Fibroblast of mammary gland (primary cell): ENCODE measurements at regions not wholly inside any gene's neighbourhood (a gene's known extent, or its start where the extent isn't known, plus 50 kb on each side); places are given as distances from the start of the nearest gene placed in this dataset.

ENCODE experiments used
- DNase-seq: peaks from one replicate; pipeline ENCODE4 v3.0.0-alpha.2; 2010; ENCODE audit warnings: low read depth
- H3K4me3 ChIP-seq: 2 replicates; pipeline ENCODE4 v1.5.1; 2011; ENCODE audit warnings: low read depth, mild to moderate bottlenecking, low read length, moderate library complexity; ENCODE audit not compliant: control insufficient read depth
- TF ChIP-seq, protein P1 (sequence below): conservative IDR thresholded peaks from 2 replicates; pipeline ENCODE4 v1.5.1; 2011; ENCODE audit warnings: low read depth, low read length, inconsistent platforms; ENCODE audit not compliant: control insufficient read depth, insufficient read depth

DNA sequence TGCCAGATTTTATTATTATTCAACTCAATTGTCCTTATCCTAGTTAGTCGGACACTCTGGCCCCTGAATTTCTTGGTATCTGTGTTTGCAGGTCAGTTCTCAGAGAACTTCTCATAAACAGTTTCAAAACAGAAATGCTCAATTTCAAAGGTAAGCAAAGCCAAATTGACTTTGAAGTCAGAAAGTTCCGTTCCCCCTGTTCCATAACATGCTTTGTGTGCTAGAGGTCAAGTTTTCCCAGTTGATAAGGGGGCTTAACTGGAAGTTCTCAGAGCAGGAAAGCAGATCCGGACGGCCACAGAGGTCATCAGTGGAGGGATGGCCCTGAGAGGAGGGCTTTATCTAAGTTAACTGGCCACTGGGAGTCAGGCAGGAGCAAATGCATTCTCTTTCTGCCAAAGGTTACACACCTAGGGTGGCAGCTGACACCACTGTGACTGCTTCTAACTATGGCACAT, 417.2 kb downstream of the COG6 start:
- DNase-seq, result no peak
- TF ChIP-seq, protein P1, sequence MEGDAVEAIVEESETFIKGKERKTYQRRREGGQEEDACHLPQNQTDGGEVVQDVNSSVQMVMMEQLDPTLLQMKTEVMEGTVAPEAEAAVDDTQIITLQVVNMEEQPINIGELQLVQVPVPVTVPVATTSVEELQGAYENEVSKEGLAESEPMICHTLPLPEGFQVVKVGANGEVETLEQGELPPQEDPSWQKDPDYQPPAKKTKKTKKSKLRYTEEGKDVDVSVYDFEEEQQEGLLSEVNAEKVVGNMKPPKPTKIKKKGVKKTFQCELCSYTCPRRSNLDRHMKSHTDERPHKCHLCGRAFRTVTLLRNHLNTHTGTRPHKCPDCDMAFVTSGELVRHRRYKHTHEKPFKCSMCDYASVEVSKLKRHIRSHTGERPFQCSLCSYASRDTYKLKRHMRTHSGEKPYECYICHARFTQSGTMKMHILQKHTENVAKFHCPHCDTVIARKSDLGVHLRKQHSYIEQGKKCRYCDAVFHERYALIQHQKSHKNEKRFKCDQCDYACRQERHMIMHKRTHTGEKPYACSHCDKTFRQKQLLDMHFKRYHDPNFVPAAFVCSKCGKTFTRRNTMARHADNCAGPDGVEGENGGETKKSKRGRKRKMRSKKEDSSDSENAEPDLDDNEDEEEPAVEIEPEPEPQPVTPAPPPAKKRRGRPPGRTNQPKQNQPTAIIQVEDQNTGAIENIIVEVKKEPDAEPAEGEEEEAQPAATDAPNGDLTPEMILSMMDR, result no peak
- H3K4me3 ChIP-seq, result no peak overlapping the region

DNA sequence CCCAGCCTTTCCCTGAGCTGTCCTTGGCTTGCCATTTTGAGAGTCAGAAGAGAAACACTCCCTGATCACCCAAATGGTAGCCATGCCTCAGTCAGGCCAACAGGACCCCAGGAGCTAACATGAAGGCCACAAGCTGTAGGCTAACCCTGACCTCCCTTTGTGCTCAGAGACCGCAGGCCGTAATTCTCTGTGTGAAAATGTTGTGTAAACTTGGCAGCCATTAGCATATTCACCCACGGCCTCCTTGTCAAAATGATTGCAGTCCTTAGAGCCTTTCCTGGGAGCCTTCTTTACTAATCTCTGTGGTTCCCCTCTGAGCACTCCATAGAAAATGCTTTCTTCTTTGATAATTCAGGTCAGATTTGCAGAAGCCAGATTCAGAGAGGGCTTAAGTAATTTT, 418.9 kb downstream of the COG6 start:
- TF ChIP-seq, protein P1, result no peak
- H3K4me3 ChIP-seq, result no peak overlapping the region
- peak; percentile 69 for DNase-seq

- DNase-seq, result no peak
- H3K4me3 ChIP-seq, result no peak overlapping the region
- TF ChIP-seq, protein P1, result no peak
Measured at GRCh38 chr13:40075281-40075680, 419.8 kb downstream of the COG6 start.

DNA sequence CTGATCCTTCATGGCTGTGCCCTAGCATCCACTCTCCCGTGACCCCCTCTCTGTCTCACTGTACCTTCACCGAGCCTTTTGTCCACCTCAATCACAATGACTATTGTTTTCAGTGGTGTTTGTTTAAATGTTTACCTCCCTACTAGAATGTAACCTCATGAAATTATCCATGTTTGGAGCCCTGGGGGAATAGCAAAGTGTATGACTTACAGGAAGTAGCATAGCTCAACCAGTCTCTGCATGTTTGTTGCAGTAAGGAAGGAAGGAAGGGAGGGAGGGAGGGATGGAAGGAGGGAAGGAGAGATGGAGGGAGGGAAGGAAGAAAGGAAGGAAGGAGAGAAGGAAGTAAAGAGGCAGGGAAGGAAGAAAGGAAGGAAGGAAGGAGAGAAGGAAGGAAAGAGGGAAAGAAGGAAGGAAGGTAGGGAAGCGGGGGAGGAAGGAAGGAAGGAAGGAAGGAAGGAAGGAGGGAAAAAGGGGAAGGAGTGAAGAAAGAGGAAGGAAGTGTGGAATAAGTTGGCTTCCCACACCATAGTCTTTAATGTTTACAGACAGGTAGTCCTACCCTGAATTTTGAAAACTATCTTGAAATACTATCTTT, 421.4 kb downstream of the COG6 start:
- no peak for DNase-seq
- TF ChIP-seq, protein P1, result no peak
- H3K4me3 ChIP-seq, result no peak overlapping the region

DNA sequence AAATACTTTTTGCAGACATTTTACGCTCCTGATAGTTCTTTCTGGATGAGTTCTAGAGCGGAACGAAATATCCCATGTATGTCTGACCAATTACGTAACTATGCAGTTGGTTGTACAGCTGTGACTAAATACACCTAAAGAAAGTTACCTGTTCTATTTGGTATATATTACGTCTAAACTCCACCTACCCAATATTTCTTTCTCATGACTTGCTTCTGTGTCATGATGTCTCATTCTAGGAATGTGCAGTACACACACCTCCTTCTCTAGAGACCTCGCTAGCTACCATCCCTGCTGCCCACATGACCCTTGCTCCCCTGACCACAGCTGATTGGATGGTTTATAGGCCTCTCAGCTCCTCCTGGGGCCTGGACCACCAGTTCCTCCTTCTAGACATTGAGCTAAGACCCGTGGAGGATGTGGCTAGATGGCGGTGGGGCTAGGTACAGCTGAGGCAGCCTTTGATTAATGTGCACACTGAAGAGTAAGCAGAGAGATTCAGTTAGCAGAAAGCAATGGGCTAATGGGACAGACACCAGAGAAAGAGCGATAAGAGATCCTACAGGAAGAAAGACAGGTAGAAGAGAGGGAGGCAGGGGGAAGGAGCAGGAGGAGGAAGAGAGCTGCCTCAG, 422.1 kb downstream of the COG6 start:
- DNase-seq, result no peak
- no peak overlapping the region for H3K4me3 ChIP-seq
- TF ChIP-seq, protein P1, result no peak

- TF ChIP-seq, protein P1, result no peak
- no peak for DNase-seq
- no peak overlapping the region for H3K4me3 ChIP-seq
Measured at GRCh38 chr13:40079721-40080120, 424.3 kb downstream of the COG6 start.
